SK-N-MC (cell line): ENCODE measurements at regions not wholly inside any gene's neighbourhood (a gene's known extent, or its start where the extent isn't known, plus 50 kb on each side); places are given as distances from the start of the nearest gene placed in this dataset.

Experiments
- EZH2 ChIP-seq: fragments of 200-600 bp; sonication (generic); IDR thresholded peaks from one replicate; pipeline ENCODE4 v1.6.1; 2017; ENCODE audit warnings: antibody characterized with exemption
- POLR2AphosphoS5 ChIP-seq: IDR thresholded peaks from 2 replicates; pipeline ENCODE4 v1.6.1; 2012; ENCODE audit warnings: mild to moderate bottlenecking, low read depth, low read length, borderline replicate concordance

DNA sequence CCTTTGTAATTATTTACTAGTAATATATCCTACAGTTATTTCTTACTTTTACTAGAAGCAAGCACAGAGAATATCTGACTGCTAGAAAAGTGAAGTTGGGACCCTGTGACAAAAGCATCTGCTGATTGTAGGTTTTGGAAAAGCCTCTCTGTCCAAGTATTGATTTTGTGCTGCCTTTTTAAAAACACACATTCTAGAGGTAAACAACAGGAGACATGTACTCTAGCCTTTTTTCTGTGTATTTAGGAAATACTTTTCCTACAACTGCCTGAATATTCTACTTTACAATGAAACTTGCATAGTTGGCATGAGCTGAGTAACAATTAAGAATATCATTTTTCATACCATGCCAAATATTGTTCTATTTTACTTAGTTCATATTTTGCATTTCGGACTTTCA is 1249.0 kb downstream of the SLC16A7 start:
- no peak for TF ChIP-seq EZH2
- no peak for TF ChIP-seq POLR2AphosphoS5
